ENCODE measurements at regions not wholly inside any gene's neighbourhood (a gene's known extent, or its start where the extent isn't known, plus 50 kb on each side); places are given as distances from the start of the nearest gene placed in this dataset.

DNA sequence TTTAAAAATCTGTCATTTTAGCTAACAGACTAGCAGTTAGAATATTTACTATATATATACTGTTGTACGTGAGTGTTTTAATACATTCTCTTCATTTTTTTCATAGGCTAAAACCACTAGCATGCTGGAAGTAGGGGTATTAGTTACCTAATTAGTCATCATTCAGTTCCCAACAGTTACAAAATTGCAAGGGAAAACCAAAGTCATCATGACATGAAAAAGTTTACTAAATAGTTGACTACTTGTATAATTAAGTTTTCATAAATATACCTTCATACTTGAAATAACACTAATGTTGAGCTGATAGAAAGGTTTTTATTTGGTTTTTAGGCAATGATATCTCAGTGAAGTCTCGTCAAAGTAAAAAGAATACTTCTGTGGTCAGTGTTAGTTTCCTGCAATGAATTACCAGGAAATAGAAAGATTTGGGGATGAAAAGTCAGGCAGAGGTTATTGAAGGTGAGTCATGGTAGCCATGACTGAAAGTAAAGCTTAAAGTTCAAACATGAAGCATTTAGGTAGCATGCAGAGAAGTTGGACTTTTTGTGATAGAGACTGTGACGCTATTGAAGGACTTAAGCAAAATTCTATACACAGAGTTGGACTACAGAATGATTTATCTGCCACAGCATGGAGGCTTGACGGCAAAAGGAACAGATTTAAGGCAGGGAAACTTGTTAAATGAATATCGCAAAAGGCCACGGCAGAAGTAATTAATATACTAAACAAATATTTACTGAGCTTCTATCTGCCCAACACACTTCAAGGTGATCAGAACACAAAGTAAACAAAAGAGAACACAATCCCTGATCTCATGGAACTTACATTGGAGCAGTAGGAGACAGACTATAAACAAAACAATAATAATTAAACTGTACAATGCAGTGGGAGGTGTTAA is 828.1 kb upstream of the FAT3 start:
- Histone ChIP-seq H4K20me1 (ENCODE audit: insufficient read depth, poor library complexity, severe bottlenecking) (no peaks in the 10 kb centered on the region), H3K79me2 (no peaks in the 10 kb centered on the region), H3K4me2 (peak overlapping the region; percentile 42), H2AFZ (no peak overlapping the region), H3K36me3 (replicated peaks; ENCODE audit: insufficient read depth, low read depth) (no peaks in the 10 kb centered on the region), H3K9me3 (ENCODE audit: low read depth) (no peaks in the 10 kb centered on the region), H3K27me3 (no peaks in the 10 kb centered on the region), H3K4me3 (no peak overlapping the region), H3K4me1 (ENCODE audit: insufficient read depth) (no peaks in the 10 kb centered on the region), H3K27ac (peak overlapping the region; percentile 70), H3K9me2 (replicated peaks; ENCODE audit: insufficient read depth) (no peaks in the 10 kb centered on the region)
- TF ChIP-seq EZH2 (IDR thresholded peaks at IDR 0.05; ENCODE audit: borderline replicate concordance) (no peak), EZH2phosphoT487 (IDR thresholded peaks at IDR 0.05; ENCODE audit: low read depth, severe bottlenecking, unreplicated experiment) (no peak)
- TF ChIP-seq, protein P1, sequence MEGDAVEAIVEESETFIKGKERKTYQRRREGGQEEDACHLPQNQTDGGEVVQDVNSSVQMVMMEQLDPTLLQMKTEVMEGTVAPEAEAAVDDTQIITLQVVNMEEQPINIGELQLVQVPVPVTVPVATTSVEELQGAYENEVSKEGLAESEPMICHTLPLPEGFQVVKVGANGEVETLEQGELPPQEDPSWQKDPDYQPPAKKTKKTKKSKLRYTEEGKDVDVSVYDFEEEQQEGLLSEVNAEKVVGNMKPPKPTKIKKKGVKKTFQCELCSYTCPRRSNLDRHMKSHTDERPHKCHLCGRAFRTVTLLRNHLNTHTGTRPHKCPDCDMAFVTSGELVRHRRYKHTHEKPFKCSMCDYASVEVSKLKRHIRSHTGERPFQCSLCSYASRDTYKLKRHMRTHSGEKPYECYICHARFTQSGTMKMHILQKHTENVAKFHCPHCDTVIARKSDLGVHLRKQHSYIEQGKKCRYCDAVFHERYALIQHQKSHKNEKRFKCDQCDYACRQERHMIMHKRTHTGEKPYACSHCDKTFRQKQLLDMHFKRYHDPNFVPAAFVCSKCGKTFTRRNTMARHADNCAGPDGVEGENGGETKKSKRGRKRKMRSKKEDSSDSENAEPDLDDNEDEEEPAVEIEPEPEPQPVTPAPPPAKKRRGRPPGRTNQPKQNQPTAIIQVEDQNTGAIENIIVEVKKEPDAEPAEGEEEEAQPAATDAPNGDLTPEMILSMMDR (IDR thresholded peaks at IDR 0.05; ENCODE audit: poor library complexity) = no peak
- DNase-seq (ENCODE audit: low spot score) = peak; percentile 54
- 58% methylated on average over 6 of the region's 6 CpGs for WGBS (ENCODE audit: low lambda C conversion rate, missing lambda C conversion rate)

DNA sequence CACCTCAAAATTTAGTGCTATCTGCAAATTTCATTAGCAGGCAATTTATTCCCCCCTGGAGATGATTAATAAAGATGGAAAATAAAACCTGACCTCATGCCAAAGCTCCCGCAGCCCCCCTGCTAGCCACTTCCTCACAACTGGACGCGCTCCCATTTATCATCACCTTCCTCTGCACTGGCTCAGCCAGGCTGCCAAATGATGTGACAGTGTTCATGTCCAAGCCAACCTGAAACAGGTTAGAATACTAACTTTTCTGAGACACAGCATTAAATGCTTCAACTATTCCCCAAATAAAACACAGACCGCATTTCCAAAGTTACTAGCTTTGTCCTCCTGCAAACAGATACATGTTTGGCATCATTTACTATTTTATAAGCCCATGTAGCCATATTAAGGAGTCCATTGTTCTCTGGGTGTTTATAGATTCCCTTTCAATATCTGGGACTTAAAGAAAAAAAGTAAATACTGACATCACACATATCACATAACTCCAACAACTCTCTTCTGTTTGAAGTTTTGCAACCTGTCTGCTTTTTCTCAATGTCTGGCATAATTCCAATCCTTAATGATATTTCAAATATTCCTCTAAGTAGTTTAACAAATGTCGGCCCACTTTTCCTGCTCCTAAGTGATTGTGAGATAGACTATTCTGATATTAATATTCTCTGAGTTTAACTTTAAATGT is 829.7 kb upstream of the FAT3 start:
- H3K4me1 ChIP-seq (ENCODE audit: insufficient read depth) = no peaks in the 10 kb centered on the region
- no peaks in the 10 kb centered on the region for H3K27me3 ChIP-seq
- no peaks in the 10 kb centered on the region for H3K36me3 ChIP-seq (replicated peaks; ENCODE audit: insufficient read depth, low read depth)
- H3K4me3 ChIP-seq = no peak overlapping the region
- H3K27ac ChIP-seq = peak overlapping the region; percentile 2
- no peaks in the 10 kb centered on the region for H3K9me2 ChIP-seq (replicated peaks; ENCODE audit: insufficient read depth)
- 44% methylated on average over 5 of the region's 5 CpGs for WGBS (ENCODE audit: low lambda C conversion rate, missing lambda C conversion rate)
- no peaks in the 10 kb centered on the region for H4K20me1 ChIP-seq (ENCODE audit: insufficient read depth, poor library complexity, severe bottlenecking)
- no peak for TF ChIP-seq EZH2phosphoT487 (IDR thresholded peaks at IDR 0.05; ENCODE audit: low read depth, severe bottlenecking, unreplicated experiment)
- TF ChIP-seq, protein P1 (IDR thresholded peaks at IDR 0.05; ENCODE audit: poor library complexity) = no peak
- peak; percentile 24 for DNase-seq (ENCODE audit: low spot score)
- no peaks in the 10 kb centered on the region for H3K79me2 ChIP-seq
- no peaks in the 10 kb centered on the region for H3K9me3 ChIP-seq (ENCODE audit: low read depth)
- no peak overlapping the region for H3K4me2 ChIP-seq
- no peak overlapping the region for H2AFZ ChIP-seq

DNA sequence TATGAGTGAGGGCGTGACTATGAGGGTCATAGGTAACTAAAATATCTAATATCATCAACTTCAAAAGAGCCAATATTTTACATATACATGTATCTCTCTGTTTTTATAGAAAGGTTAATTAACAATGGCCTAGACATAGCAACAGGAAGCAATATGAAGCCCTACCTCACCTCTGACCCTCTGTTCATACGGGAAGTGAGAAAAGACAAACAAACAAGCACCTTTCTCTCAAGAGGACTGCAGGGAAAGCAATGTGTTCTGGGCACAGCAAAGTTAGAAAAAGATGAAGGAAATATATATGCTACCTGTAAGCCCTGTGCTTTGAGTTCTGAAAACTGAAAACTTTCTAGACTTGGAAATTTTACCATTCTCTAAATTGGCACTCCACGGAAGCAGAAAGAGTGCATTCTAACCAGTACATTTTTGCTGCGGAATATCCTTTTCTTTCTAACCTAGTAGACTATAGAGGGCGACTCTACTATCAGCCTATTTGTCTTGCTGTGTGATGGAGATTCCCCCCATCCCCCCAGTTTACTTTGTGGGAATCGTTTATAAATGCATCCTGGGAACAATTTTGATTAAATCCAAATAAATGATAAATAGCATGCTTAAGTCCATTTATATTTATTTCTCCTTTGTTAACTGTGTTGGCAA is 830.4 kb upstream of the FAT3 start:
- Histone ChIP-seq H3K9me3 (ENCODE audit: low read depth) (no peaks in the 10 kb centered on the region), H3K4me3 (no peak overlapping the region), H2AFZ (no peak overlapping the region), H3K79me2 (no peaks in the 10 kb centered on the region), H3K27ac (no peak overlapping the region), H4K20me1 (ENCODE audit: insufficient read depth, poor library complexity, severe bottlenecking) (no peaks in the 10 kb centered on the region), H3K4me1 (ENCODE audit: insufficient read depth) (no peaks in the 10 kb centered on the region), H3K27me3 (no peaks in the 10 kb centered on the region), H3K36me3 (replicated peaks; ENCODE audit: insufficient read depth, low read depth) (no peaks in the 10 kb centered on the region), H3K9me2 (replicated peaks; ENCODE audit: insufficient read depth) (no peaks in the 10 kb centered on the region), H3K4me2 (no peak overlapping the region)
- 78% methylated on average over 6 of the region's 6 CpGs for WGBS (ENCODE audit: low lambda C conversion rate, missing lambda C conversion rate)
- TF ChIP-seq EZH2 (IDR thresholded peaks at IDR 0.05; ENCODE audit: borderline replicate concordance) (no peak), EZH2phosphoT487 (IDR thresholded peaks at IDR 0.05; ENCODE audit: low read depth, severe bottlenecking, unreplicated experiment) (no peak)
- TF ChIP-seq, protein P1 (IDR thresholded peaks at IDR 0.05; ENCODE audit: poor library complexity) = no peak
- peak; percentile 16 for DNase-seq (ENCODE audit: low spot score)

Data from hepatocyte (in vitro differentiated cells).